ENCODE measurements at regions not wholly inside any gene's neighbourhood (a gene's known extent, or its start where the extent isn't known, plus 50 kb on each side); places are given as distances from the start of the nearest gene placed in this dataset.
"Not testable (repeated sequence)": the region's sequence is repeated elsewhere in the genome, so short reads cannot be mapped to it uniquely, and the experiment has no call there.

- Mint-ChIP-seq H3K4me1 (peaks cover 6 to 10% of the 10 kb centered on the region in 2 donors), H3K27ac (no peak overlapping the region), H3K36me3 (no peaks in the 10 kb centered on the region), H3K4me3 (peak overlapping the region in 1 of 5 donors; percentile 40), H3K9me3 (peaks cover 0 to 2% (median 0%) of the 10 kb centered on the region in 6 donors), H3K27me3 (ENCODE audit: low read depth in 3 of 3) (peaks cover 11 to 14% (median 13%) of the 10 kb centered on the region in 3 donors)
- no peak for DNase-seq
Measured at GRCh38 chr13:110812869-110813645, 99.6 kb downstream of the ING1 start.

- no peak overlapping the region for H3K4me3 Mint-ChIP-seq
- H3K36me3 Mint-ChIP-seq, result no peaks in the 10 kb centered on the region
- no peak for DNase-seq
- peaks cover 10 to 12% (median 11%) of the 10 kb centered on the region in 3 donors for H3K27me3 Mint-ChIP-seq (ENCODE audit: low read depth in 3 of 3)
- H3K9me3 Mint-ChIP-seq, result peaks cover 0 to 2% (median 0%) of the 10 kb centered on the region in 6 donors
- H3K27ac Mint-ChIP-seq, result no peak overlapping the region
- peaks cover 6 to 10% of the 10 kb centered on the region in 2 donors for H3K4me1 Mint-ChIP-seq
Measured at GRCh38 chr13:110813646-110814624, 100.4 kb downstream of the ING1 start.

DNA sequence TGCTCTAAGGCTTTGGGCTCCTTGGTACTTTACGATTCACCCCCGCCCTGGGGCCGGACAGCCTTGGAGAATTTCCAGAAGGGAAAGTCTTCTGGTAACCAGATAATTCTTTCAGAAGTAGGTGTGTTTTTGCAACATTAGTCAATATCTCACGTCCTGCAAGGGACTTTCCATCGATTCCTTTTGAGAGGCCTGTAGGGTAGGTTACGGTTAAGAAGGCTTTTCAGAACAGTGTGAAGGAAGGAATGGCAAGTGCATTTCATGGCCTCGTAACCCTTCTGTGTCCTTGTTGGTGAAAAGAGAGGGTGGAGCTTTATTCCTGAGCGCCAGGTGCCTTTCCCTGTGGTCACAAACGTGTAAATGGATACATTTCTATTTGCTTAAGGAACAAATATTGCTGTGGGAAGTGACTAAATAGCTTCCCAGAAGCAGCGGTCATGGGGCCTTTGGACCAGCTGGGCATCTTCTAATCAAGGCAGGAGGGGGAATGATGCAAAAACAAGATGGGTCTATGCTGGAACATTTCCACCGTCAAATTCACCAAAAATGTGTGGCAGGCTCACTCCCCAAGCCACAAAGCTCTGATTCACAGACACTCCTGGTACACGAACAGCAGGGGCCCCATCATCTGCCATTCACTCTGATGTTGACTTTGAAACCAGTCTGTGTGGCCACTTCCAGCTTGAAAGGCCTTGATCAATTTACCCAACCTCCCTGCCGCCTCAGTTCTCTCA is 99.2 kb downstream of the ANKRD10 start:
- Mint-ChIP-seq H3K4me3 (no peak overlapping the region), H3K27ac (no peak overlapping the region), H3K36me3 (no peaks in the 10 kb centered on the region), H3K4me1 (peaks cover 9 to 17% of the 10 kb centered on the region in 2 donors), H3K27me3 (ENCODE audit: low read depth in 3 of 3) (peaks cover 7 to 11% (median 10%) of the 10 kb centered on the region in 3 donors), H3K9me3 (no peaks in the 10 kb centered on the region)
- DNase-seq, result no peak

- Mint-ChIP-seq H3K36me3 (no peaks in the 10 kb centered on the region), H3K27ac (no peak overlapping the region), H3K9me3 (no peaks in the 10 kb centered on the region), H3K27me3 (ENCODE audit: low read depth in 3 of 3) (peaks cover 7 to 11% (median 10%) of the 10 kb centered on the region in 3 donors), H3K4me1 (peaks cover 9 to 17% of the 10 kb centered on the region in 2 donors), H3K4me3 (no peak overlapping the region)
- DNase-seq, result no peak
Measured at GRCh38 chr13:110816500-110816899, 98.4 kb downstream of the ANKRD10 start.

- Mint-ChIP-seq H3K9me3 (no peaks in the 10 kb centered on the region), H3K27me3 (ENCODE audit: low read depth in 3 of 3) (peaks cover 4 to 11% (median 5%) of the 10 kb centered on the region in 3 donors), H3K36me3 (no peaks in the 10 kb centered on the region), H3K4me1 (peaks cover 6 to 11% of the 10 kb centered on the region in 2 donors), H3K4me3 (no peak overlapping the region), H3K27ac (no peak overlapping the region)
- DNase-seq, result no peak
Measured at GRCh38 chr13:110817143-110817542, 97.7 kb downstream of the ANKRD10 start.

GRCh38 chr13:110818747-110819146 is 96.1 kb downstream of the ANKRD10 start:
- Mint-ChIP-seq H3K4me1 (peaks cover 3 to 6% of the 10 kb centered on the region in 2 donors), H3K4me3 (no peak overlapping the region), H3K27me3 (ENCODE audit: low read depth in 3 of 3) (peaks cover 2 to 6% (median 6%) of the 10 kb centered on the region in 3 donors), H3K9me3 (no peaks in the 10 kb centered on the region), H3K36me3 (no peaks in the 10 kb centered on the region), H3K27ac (no peak overlapping the region)
- DNase-seq, result no peak

GRCh38 chr13:110819203-110820014 is 95.5 kb downstream of the ANKRD10 start:
- peaks cover 3 to 6% of the 10 kb centered on the region in 2 donors for H3K4me1 Mint-ChIP-seq
- peak; percentile 62 to 70 (median 65) for DNase-seq
- no peaks in the 10 kb centered on the region for H3K9me3 Mint-ChIP-seq
- peak overlapping the region in 1 of 6 donors; percentile 25 for H3K27ac Mint-ChIP-seq
- H3K36me3 Mint-ChIP-seq, result no peaks in the 10 kb centered on the region
- H3K27me3 Mint-ChIP-seq (ENCODE audit: low read depth in 3 of 3), result peaks cover 2 to 6% (median 6%) of the 10 kb centered on the region in 3 donors
- no peak overlapping the region for H3K4me3 Mint-ChIP-seq

DNA sequence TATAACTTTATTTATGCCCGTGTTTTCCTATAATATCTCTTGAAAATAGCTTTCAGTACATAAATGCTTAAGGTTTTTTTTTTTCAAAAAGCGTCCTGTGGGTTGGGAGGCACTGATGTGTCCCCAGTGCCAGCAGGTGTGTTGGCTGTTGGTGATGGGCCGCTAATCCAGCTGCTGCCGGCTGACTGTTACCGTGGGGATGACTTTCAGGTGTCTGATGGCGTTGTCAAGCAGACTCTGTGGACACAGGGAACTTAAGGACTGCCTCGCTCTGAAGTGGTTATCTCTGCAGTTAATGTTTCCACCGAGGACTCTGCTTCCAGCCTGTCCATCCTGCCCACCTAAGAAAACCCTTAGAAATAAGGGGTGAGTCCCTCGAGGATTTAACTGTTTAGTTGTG is 94.5 kb downstream of the ANKRD10 start:
- no peak overlapping the region for H3K4me3 Mint-ChIP-seq
- peaks cover 3 to 6% of the 10 kb centered on the region in 2 donors for H3K4me1 Mint-ChIP-seq
- H3K27me3 Mint-ChIP-seq (ENCODE audit: low read depth in 3 of 3), result peaks cover under 1 to 6% (median 6%) of the 10 kb centered on the region in 3 donors
- H3K27ac Mint-ChIP-seq, result no peak overlapping the region
- no peaks in the 10 kb centered on the region for H3K9me3 Mint-ChIP-seq
- no peaks in the 10 kb centered on the region for H3K36me3 Mint-ChIP-seq
- DNase-seq, result no peak

DNA sequence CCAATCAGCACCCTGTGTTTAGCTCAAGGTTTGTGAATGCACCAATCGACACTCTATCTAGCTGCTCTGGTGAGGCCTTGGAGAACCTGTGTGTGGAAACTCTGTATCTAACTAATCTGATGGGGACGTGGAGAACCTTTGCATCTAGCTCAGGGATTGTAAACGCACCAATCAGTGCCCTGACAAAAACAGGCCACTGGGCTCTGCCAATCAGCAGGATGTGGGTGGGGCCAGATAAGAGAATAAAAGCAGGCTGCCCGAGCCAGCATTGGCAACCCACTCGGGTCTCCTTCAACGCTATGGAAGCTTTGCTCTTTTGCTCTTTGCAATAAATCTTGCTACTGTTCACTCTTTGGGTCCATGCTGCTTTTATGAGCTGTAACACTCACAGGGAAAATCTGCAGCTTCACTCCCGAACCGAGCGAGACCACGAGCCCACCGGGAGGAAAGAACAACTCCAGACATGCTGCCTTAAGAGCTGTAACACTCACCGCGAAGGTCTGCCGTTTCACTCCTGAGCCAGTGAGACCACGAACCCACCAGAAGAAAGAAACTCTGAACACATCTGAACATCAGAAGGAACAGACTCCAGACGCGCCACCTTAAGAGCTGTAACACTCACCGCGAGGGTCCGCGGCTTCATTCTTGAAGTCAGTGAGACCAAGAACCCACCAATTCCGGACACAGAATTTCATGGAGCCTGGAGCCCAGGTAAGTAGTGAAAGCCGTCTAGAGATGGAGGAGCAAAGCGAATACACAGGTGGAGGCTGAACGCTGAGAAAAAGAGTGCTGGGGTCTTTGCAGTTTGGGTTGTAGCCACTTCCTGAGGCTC is 92.8 kb downstream of the ANKRD10 start:
- not testable (repeated sequence) for H3K27me3 Mint-ChIP-seq (ENCODE audit: low read depth in 3 of 3); H3K4me1 Mint-ChIP-seq; H3K27ac Mint-ChIP-seq; H3K36me3 Mint-ChIP-seq; H3K9me3 Mint-ChIP-seq; DNase-seq
- H3K4me3 Mint-ChIP-seq, result peak overlapping the region in 3 of 5 donors; percentile 28 to 52 (median 38)

GRCh38 chr13:110822669-110822945 is 92.3 kb downstream of the ANKRD10 start:
- Mint-ChIP-seq H3K36me3 (no peaks in the 10 kb centered on the region), H3K27me3 (ENCODE audit: low read depth in 3 of 3) (peaks cover 0 to 3% (median 1%) of the 10 kb centered on the region in 3 donors), H3K4me3 (peak overlapping the region in 2 of 5 donors; percentile 28 to 52), H3K27ac (no peak overlapping the region), H3K9me3 (no peaks in the 10 kb centered on the region), H3K4me1 (peaks cover 3 to 6% of the 10 kb centered on the region in 2 donors)
- DNase-seq, result no peak

DNA sequence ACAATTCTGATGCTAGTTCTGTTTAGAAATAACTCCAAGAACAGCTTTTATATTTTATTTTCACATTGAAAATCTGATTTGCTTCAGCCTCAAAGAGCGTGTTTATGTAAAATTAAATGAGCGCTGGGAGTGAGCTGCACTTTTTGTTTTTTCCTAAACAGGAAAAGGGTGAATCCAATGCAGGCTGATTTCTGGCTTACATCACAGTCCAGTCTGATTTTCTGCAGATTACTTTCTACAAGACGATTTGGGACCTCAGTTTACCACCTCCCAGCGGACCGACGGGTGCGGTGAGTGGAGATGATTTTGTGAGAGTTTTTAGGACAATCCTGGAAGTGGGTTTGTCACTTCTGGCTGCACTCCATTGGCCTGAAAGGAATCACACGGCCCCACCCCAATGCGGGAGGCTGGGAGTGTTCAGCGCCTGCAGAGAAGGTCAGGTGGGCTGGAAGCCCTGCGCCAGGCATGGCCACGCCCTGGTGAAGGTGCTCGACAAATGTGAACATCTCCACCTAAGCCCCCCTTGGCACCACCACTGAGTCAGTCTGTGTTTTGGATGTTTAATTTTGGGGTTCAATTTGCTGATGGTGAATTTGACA is 90.1 kb downstream of the ANKRD10 start:
- no peak overlapping the region for H3K27ac Mint-ChIP-seq
- peaks cover 0 to 3% (median 0%) of the 10 kb centered on the region in 3 donors for H3K36me3 Mint-ChIP-seq
- DNase-seq, result no peak
- H3K9me3 Mint-ChIP-seq, result no peaks in the 10 kb centered on the region
- H3K4me3 Mint-ChIP-seq, result no peak overlapping the region
- H3K4me1 Mint-ChIP-seq, result no peaks in the 10 kb centered on the region
- peaks cover 0 to 4% (median 1%) of the 10 kb centered on the region in 3 donors for H3K27me3 Mint-ChIP-seq (ENCODE audit: low read depth in 3 of 3)

GRCh38 chr13:110825516-110825915 is 89.4 kb downstream of the ANKRD10 start:
- H3K4me3 Mint-ChIP-seq, result no peak overlapping the region
- H3K27ac Mint-ChIP-seq, result no peak overlapping the region
- no peaks in the 10 kb centered on the region for H3K4me1 Mint-ChIP-seq
- peaks cover 0 to 6% (median 1%) of the 10 kb centered on the region in 3 donors for H3K27me3 Mint-ChIP-seq (ENCODE audit: low read depth in 3 of 3)
- peaks cover 0 to 3% (median 0%) of the 10 kb centered on the region in 3 donors for H3K36me3 Mint-ChIP-seq
- no peak for DNase-seq
- H3K9me3 Mint-ChIP-seq, result no peaks in the 10 kb centered on the region
